GM12878 (cell line): ENCODE measurements at regions not wholly inside any gene's neighbourhood (a gene's known extent, or its start where the extent isn't known, plus 50 kb on each side); places are given as distances from the start of the nearest gene placed in this dataset.

Experiments
- ATAC-seq: fragments of 200-7000 bp; cut with Tn5 transposase; 3 replicates; pipeline ENCODE4 v1.9.1; 2020; ENCODE audit warnings: mild to moderate bottlenecking, moderate library complexity
- BruUV-seq: library from RNA; stranded (reverse); fragments of 400-500 nt; replicated peaks from 2 replicates; lab custom pipeline; 2021; lab: Mats Ljungman, UMichigan
- CTCF ChIA-PET: fragments of 300-600 bp; sonication (Branson Sonifier 250); formaldehyde crosslinking; extraction: SDS; loops from one replicate; lab custom pipeline; 2021; ENCODE audit warnings: inconsistent platforms; lab: Yijun Ruan, JAX
- POLR2A ChIA-PET: fragments of 350-600 bp; formaldehyde crosslinking; extraction: SDS; loops from one replicate; lab custom pipeline; 2021; ENCODE audit warnings: inconsistent platforms; lab: Charles Lee
- RAD21 ChIA-PET: fragments of 300-600 bp; sonication (Branson Sonifier 250); formaldehyde crosslinking; loops from one replicate; lab custom pipeline; 2023; ENCODE audit warnings: antibody characterized with exemption; ENCODE audit not compliant: unreplicated experiment; lab: Charles Lee
- SMC1A ChIA-PET: fragments of 300-600 bp; sonication (Branson Sonifier 250); formaldehyde crosslinking; loops from one replicate; lab custom pipeline; 2023; ENCODE audit not compliant: unreplicated experiment, uncharacterized antibody; lab: Charles Lee
- DNase-seq: peaks from one replicate; pipeline ENCODE4 v3.0.0-alpha.2; 2011; ENCODE audit warnings: low read depth, low spot score
- FAIRE-seq: peaks from 3 replicates; lab custom pipeline; 2011; peaks lifted over from hg19 to GRCh38; lab: Jason Lieb, UNC
- H2AFZ ChIP-seq: 2 replicates; pipeline ENCODE4 v1.6.0; 2011; ENCODE audit warnings: low read depth, low read length, control low read depth; ENCODE audit not compliant: control insufficient read depth
- H3K27ac ChIP-seq: 2 replicates; pipeline ENCODE4 v1.5.1; 2011; ENCODE audit warnings: control low read depth; ENCODE audit not compliant: control insufficient read depth, insufficient read depth
- H3K27me3 ChIP-seq, 2 experiments: replicated peaks in 1 of 2; 2 replicates each; pipeline versions ENCODE4 v1.6.0 to v1.6.1; 2011; ENCODE audit warnings: low read length in 1 of 2; ENCODE audit not compliant: control insufficient read depth in 2 of 2, insufficient read depth in 2 of 2
- H3K36me3 ChIP-seq, 2 experiments: 2 replicates each; pipeline ENCODE4 v1.5.1; 2011; ENCODE audit warnings: low read length in 1 of 2; ENCODE audit not compliant: control insufficient read depth in 2 of 2, insufficient read depth in 2 of 2
- H3K4me1 ChIP-seq: 2 replicates; pipeline ENCODE4 v1.6.1; 2011; ENCODE audit warnings: mild to moderate bottlenecking, low read length, moderate library complexity, mixed read lengths; ENCODE audit not compliant: control insufficient read depth, insufficient read depth
- H3K4me2 ChIP-seq: 2 replicates; pipeline ENCODE4 v1.6.0; 2011; ENCODE audit warnings: control low read depth; ENCODE audit not compliant: control insufficient read depth, insufficient read depth
- H3K4me3 ChIP-seq: fragments of 200-600 bp; sonication (generic); 2 replicates; pipeline ENCODE4 v1.5.1; 2016
- H3K79me2 ChIP-seq: 2 replicates; pipeline ENCODE4 v1.6.0; 2011; ENCODE audit warnings: low read length; ENCODE audit not compliant: control insufficient read depth, insufficient read depth
- H3K9ac ChIP-seq: 2 replicates; pipeline ENCODE4 v1.8.0; 2011; ENCODE audit warnings: low read length, control low read depth, mixed read lengths; ENCODE audit not compliant: control insufficient read depth, insufficient read depth
- H3K9me3 ChIP-seq: replicated peaks from 3 replicates; pipeline ENCODE4 v1.5.1; 2011; ENCODE audit warnings: mild to moderate bottlenecking, low read length; ENCODE audit not compliant: control insufficient read depth, insufficient read depth
- H4K20me1 ChIP-seq: 2 replicates; pipeline ENCODE4 v1.6.0; 2011; ENCODE audit not compliant: control insufficient read depth, insufficient read depth
- BACH1 ChIP-seq: fragments of 450-650 bp; IDR thresholded peaks from 2 replicates; pipeline ENCODE4 v1.6.1; 2017; ENCODE audit warnings: mild to moderate bottlenecking, borderline replicate concordance
- BHLHE40 ChIP-seq, 2 experiments: fragments of 450-650 bp in 1 of 2; IDR thresholded peaks; 2 replicates each; pipeline ENCODE4 v1.6.1; 2011 to 2017; ENCODE audit warnings: low read depth in 2 of 2, borderline replicate concordance in 1 of 2, improper control_type of control experiment in 1 of 2, low read length in 1 of 2, mild to moderate bottlenecking in 1 of 2
- CBFB ChIP-seq: IDR thresholded peaks from 2 replicates; pipeline ENCODE4 v1.6.1; 2016; ENCODE audit warnings: antibody characterized with exemption, low read depth
- FOS ChIP-seq: IDR thresholded peaks from 3 replicates; pipeline ENCODE4 v1.6.1; 2011; ENCODE audit warnings: borderline replicate concordance; ENCODE audit not compliant: insufficient read length; ENCODE audit errors: extremely low read depth
- HDAC2 ChIP-seq: fragments of 200-600 bp; sonication (generic); IDR thresholded peaks from 2 replicates; pipeline ENCODE4 v1.6.1; 2017
- KAT2A ChIP-seq: conservative IDR thresholded peaks from 2 replicates; pipeline ENCODE4 v1.6.1; 2011; ENCODE audit warnings: low read depth, low read length; ENCODE audit not compliant: control insufficient read depth
- RUNX3 ChIP-seq: IDR thresholded peaks from 2 replicates; pipeline ENCODE4 v1.6.1; 2012; ENCODE audit warnings: low read length, inconsistent platforms
- SP1 ChIP-seq: IDR thresholded peaks from one replicate; pipeline ENCODE4 v1.6.1; 2011; ENCODE audit warnings: low read depth, low read length
- TAF1 ChIP-seq: IDR thresholded peaks from 2 replicates; pipeline ENCODE4 v1.6.1; 2011; ENCODE audit warnings: mild to moderate bottlenecking, low read depth, low read length, borderline replicate concordance
- TCF7 ChIP-seq: IDR thresholded peaks from 2 replicates; pipeline ENCODE4 v1.6.1; 2014; ENCODE audit warnings: antibody characterized with exemption, borderline replicate concordance
- ZBED1 ChIP-seq: IDR thresholded peaks from 2 replicates; pipeline ENCODE4 v1.6.1; 2016; ENCODE audit warnings: borderline replicate concordance
- WGBS: methylation state at CpG from one replicate; pipeline ENCODE4 v1.1.6; 2016; ENCODE audit warnings: low lambda C conversion rate; ENCODE audit not compliant: insufficient replicate concordance, insufficient coverage; ENCODE audit errors: missing lambda C conversion rate; 5-methylcytosine and 5-hydroxymethylcytosine counted together
- in situ Hi-C: fragments of 300-500 bp; cut with MboI; formaldehyde crosslinking; loops from 9 replicates; pipeline ENCODE4 v1.14.3; 2018; ENCODE audit warnings: mixed read lengths
- intact Hi-C: fragments of 100-400 bp; cut with micrococcal nuclease; formaldehyde crosslinking; loops from one replicate; pipeline ENCODE4 v1.14.2; 2022; ENCODE audit not compliant: unreplicated experiment
- TF ChIP-seq, protein P1 (sequence below): IDR thresholded peaks from 2 replicates; pipeline ENCODE4 v1.6.1; 2012; ENCODE audit warnings: improper control_type of control experiment, low read depth, low read length; ENCODE audit not compliant: insufficient replicate concordance
- TF ChIP-seq, protein P2 (sequence below): IDR thresholded peaks from 2 replicates; pipeline ENCODE4 v1.6.1; 2011; ENCODE audit warnings: low read depth, mild to moderate bottlenecking, low read length, moderate library complexity, borderline replicate concordance; ENCODE audit errors: extremely low read depth
- TF ChIP-seq, protein P3 (sequence below): fragments of 450-650 bp; formaldehyde crosslinking; IDR thresholded peaks from 2 replicates; pipeline ENCODE4 v1.4.0; 2022; ENCODE audit warnings: mild to moderate bottlenecking, moderate library complexity

DNA sequence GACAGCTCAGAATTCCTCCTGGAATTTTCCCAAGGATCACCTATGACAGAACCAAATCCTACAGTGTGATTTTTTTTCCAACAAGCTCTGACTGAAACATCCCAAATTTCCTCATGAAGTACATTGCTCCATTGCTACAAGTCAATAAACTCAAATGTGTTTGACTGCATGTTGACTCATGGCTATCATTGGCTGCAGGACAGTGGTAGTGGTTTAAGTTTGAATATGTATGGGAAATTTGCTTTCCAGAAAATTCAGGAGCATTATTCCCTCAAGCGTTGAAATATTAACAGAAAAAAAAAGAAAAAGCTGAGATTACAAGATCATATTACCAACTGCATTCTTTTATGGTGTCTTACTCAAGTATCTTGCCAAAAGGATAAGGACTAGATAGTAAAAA lies 402.8 kb upstream of the DSEL start (continued):
- no peak for TF ChIP-seq FOS
- no peak for TF ChIP-seq BACH1

DNA sequence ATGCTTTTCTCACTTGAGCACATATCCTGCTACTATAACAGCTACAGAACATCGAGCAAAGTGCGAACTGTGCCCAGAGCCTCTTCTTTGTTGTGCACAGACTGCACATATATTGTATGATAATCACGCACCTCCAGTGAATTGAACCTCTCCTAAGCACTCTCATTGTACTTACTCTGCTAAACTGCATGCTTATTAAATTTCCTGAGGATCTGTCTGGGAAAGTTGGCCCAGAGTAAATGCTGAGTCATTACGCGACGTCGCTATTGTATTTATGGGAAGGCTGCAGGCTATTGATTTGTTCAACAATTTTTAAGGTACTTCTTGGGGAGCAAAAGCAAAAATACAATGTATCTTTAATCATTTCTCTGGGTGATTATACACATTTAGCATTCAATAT lies 399.6 kb upstream of the DSEL start:
- H3K79me2 ChIP-seq: no peaks in the 10 kb centered on the region
- H4K20me1 ChIP-seq: no peaks in the 10 kb centered on the region
- TF ChIP-seq SP1 (no peak), TCF7 (no peak), HDAC2 (no peak), ZBED1 (no peak), KAT2A (no peak), TAF1 (no peak), BHLHE40 (IDR thresholded peaks at IDR 0.05; ENCODE audit: borderline replicate concordance in 1 of 2, low read depth in 2 of 2, low read length in 1 of 2) (no peak), CBFB (no peak), RUNX3 (no peak)
- TF ChIP-seq, protein P1, sequence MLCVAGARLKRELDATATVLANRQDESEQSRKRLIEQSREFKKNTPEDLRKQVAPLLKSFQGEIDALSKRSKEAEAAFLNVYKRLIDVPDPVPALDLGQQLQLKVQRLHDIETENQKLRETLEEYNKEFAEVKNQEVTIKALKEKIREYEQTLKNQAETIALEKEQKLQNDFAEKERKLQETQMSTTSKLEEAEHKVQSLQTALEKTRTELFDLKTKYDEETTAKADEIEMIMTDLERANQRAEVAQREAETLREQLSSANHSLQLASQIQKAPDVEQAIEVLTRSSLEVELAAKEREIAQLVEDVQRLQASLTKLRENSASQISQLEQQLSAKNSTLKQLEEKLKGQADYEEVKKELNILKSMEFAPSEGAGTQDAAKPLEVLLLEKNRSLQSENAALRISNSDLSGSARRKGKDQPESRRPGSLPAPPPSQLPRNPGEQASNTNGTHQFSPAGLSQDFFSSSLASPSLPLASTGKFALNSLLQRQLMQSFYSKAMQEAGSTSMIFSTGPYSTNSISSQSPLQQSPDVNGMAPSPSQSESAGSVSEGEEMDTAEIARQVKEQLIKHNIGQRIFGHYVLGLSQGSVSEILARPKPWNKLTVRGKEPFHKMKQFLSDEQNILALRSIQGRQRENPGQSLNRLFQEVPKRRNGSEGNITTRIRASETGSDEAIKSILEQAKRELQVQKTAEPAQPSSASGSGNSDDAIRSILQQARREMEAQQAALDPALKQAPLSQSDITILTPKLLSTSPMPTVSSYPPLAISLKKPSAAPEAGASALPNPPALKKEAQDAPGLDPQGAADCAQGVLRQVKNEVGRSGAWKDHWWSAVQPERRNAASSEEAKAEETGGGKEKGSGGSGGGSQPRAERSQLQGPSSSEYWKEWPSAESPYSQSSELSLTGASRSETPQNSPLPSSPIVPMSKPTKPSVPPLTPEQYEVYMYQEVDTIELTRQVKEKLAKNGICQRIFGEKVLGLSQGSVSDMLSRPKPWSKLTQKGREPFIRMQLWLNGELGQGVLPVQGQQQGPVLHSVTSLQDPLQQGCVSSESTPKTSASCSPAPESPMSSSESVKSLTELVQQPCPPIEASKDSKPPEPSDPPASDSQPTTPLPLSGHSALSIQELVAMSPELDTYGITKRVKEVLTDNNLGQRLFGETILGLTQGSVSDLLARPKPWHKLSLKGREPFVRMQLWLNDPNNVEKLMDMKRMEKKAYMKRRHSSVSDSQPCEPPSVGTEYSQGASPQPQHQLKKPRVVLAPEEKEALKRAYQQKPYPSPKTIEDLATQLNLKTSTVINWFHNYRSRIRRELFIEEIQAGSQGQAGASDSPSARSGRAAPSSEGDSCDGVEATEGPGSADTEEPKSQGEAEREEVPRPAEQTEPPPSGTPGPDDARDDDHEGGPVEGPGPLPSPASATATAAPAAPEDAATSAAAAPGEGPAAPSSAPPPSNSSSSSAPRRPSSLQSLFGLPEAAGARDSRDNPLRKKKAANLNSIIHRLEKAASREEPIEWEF: no peak
- TF ChIP-seq, protein P2, sequence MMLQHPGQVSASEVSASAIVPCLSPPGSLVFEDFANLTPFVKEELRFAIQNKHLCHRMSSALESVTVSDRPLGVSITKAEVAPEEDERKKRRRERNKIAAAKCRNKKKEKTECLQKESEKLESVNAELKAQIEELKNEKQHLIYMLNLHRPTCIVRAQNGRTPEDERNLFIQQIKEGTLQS: no peak
- TF ChIP-seq, protein P3, sequence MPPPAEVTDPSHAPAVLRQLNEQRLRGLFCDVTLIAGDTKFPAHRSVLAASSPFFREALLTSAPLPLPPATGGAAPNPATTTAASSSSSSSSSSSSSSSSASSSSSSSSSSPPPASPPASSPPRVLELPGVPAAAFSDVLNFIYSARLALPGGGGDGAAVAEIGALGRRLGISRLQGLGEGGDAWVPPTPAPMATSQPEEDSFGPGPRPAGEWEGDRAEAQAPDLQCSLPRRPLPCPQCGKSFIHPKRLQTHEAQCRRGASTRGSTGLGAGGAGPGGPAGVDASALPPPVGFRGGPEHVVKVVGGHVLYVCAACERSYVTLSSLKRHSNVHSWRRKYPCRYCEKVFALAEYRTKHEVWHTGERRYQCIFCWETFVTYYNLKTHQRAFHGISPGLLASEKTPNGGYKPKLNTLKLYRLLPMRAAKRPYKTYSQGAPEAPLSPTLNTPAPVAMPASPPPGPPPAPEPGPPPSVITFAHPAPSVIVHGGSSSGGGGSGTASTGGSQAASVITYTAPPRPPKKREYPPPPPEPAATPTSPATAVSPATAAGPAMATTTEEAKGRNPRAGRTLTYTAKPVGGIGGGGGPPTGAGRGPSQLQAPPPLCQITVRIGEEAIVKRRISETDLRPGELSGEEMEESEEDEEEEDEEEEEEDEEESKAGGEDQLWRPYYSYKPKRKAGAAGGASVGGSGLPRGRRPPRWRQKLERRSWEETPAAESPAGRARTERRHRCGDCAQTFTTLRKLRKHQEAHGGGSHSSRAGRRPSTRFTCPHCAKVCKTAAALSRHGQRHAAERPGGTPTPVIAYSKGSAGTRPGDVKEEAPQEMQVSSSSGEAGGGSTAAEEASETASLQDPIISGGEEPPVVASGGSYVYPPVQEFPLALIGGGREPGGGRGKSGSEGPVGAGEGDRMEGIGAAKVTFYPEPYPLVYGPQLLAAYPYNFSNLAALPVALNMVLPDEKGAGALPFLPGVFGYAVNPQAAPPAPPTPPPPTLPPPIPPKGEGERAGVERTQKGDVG (CRISPR knock-in tag): no peak
- TF ChIP-seq, all 136 proteins: peak for 0
- ChIA-PET SMC1A (no interaction called here), CTCF (no interaction called here), POLR2A (no interaction called here), RAD21 (no interaction called here)
- Histone ChIP-seq H3K9ac (no peak overlapping the region), H3K27me3 (no peaks in the 10 kb centered on the region), H3K4me2 (no peak overlapping the region), H3K9me3 (no peaks in the 10 kb centered on the region), H3K36me3 (no peaks in the 10 kb centered on the region), H3K4me3 (no peak overlapping the region), H3K4me1 (no peaks in the 10 kb centered on the region), H3K27ac (no peak overlapping the region), H2AFZ (no peak overlapping the region)
- FAIRE-seq (no peak), DNase-seq (no peak), ATAC-seq (no peak)
- WGBS: 64% methylated on average over 7 of the region's 7 CpGs
- BruUV-seq: no TSS peak
- intact Hi-C loops: no loop called here
- in situ Hi-C loops: no loop called here
